ENCODE measurements at regions not wholly inside any gene's neighbourhood (a gene's known extent, or its start where the extent isn't known, plus 50 kb on each side); places are given as distances from the start of the nearest gene placed in this dataset.
A peak's percentile ranks its signal among the peaks of the same experiment; 100 is the strongest.

- H4K20me1 ChIP-seq (replicated peaks in 1 of 2; ENCODE audit: control insufficient read depth in 1 of 2, insufficient read depth in 2 of 2, low read length in 2 of 2), result no peaks in the 10 kb centered on the region
- no peak overlapping the region for H3K14ac ChIP-seq (ENCODE audit: insufficient read length)
- H3K79me2 ChIP-seq (ENCODE audit: control insufficient read depth in 1 of 2, insufficient read depth in 2 of 2, low read length in 2 of 2), result no peaks in the 10 kb centered on the region
- no peak overlapping the region for H2AFZ ChIP-seq (ENCODE audit: low read length)
- H2BK120ac ChIP-seq (replicated peaks; ENCODE audit: low read depth, low read length), result peak overlapping the region; percentile 78
- 0 out of 8 replicates have a peak overlapping the region, but pooled peaks of 1 of the 4 experiments have one; percentile 26 for H3K4me3 ChIP-seq (ENCODE audit: extremely low read depth in 1 of 4, insufficient read depth in 2 of 4, low read depth in 3 of 4, low read length in 4 of 4)
- H3K4ac ChIP-seq (replicated peaks; ENCODE audit: insufficient read length, low read depth, low read length), result no peak overlapping the region
- H2AK5ac ChIP-seq (ENCODE audit: low read depth, low read length), result no peak overlapping the region
- ChIA-PET POLR2A (ENCODE audit: partially characterized antibody) (no interaction called here), CTCF (ENCODE audit: partially characterized antibody) (no interaction called here)
- no peak overlapping the region for H4K91ac ChIP-seq (replicated peaks; ENCODE audit: insufficient read length, low read length)
- peaks cover 1 to 5% (median 3%) of the 10 kb centered on the region in 4 experiments; a peak in 3 of 7 replicates for H3K4me1 ChIP-seq (replicated peaks in 1 of 4; ENCODE audit: control insufficient read depth in 3 of 4, insufficient read depth in 4 of 4, low read length in 3 of 4)
- DNase-seq (ENCODE audit: low read depth in 1 of 2, low spot score in 2 of 2), result peak in 1 of 2 experiments; percentile 10
- H4K5ac ChIP-seq (ENCODE audit: insufficient read length, low read depth, low read length), result no peak overlapping the region
- H3K56ac ChIP-seq (replicated peaks; ENCODE audit: insufficient read length, low read depth, low read length), result no peak overlapping the region
- no peaks in the 10 kb centered on the region for H3K23me2 ChIP-seq (ENCODE audit: low read depth, low read length)
- H3K4me2 ChIP-seq (ENCODE audit: insufficient read depth in 1 of 2, low read depth in 2 of 2, low read length in 2 of 2), result peak overlapping the region in 1 of 2 experiments; percentile 25; a peak in 1 of 4 replicates
- no peak overlapping the region for H3K27ac ChIP-seq (ENCODE audit: low read depth, low read length)
- no peak for FAIRE-seq
- no peaks in the 10 kb centered on the region for H3K9me3 ChIP-seq (ENCODE audit: insufficient read depth in 2 of 2, low read depth in 1 of 2, low read length in 1 of 2)
- no peak overlapping the region for H3K18ac ChIP-seq (ENCODE audit: extremely low read depth, low read length)
- H3K79me1 ChIP-seq (ENCODE audit: low read depth, low read length), result no peaks in the 10 kb centered on the region
- no peak overlapping the region for H2BK20ac ChIP-seq (ENCODE audit: low read length)
- TF ChIP-seq, protein P1, sequence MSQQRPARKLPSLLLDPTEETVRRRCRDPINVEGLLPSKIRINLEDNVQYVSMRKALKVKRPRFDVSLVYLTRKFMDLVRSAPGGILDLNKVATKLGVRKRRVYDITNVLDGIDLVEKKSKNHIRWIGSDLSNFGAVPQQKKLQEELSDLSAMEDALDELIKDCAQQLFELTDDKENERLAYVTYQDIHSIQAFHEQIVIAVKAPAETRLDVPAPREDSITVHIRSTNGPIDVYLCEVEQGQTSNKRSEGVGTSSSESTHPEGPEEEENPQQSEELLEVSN (IDR thresholded peaks at IDR 0.05), result no peak
- TF ChIP-seq RBBP5 (IDR thresholded peaks at IDR 0.05; ENCODE audit: borderline replicate concordance, low read depth, low read length), result no peak
- H3K9ac ChIP-seq (replicated peaks in 1 of 4; ENCODE audit: extremely low read depth in 1 of 4, low read depth in 3 of 4, low read length in 3 of 4), result no peak overlapping the region; a peak in 1 of 7 replicates
- H4K8ac ChIP-seq (ENCODE audit: extremely low read depth, insufficient read depth, low read length), result no peak overlapping the region
- no peak overlapping the region for H2BK12ac ChIP-seq (ENCODE audit: low read depth, low read length)
- WGBS, 2 experiments (ENCODE audit: extremely low coverage in 1 of 2, insufficient coverage in 1 of 2, insufficient read length in 1 of 2, insufficient replicate concordance in 2 of 2, low coverage in 1 of 2, low lambda C conversion rate in 2 of 2, missing lambda C conversion rate in 1 of 2), result 82% methylated on average over 11 of the region's 11 CpGs; no CpG with 5 or more reads in 1 of the 2 experiments
- no peaks in the 10 kb centered on the region for H3K36me3 ChIP-seq (ENCODE audit: control insufficient read depth in 2 of 4, insufficient read depth in 4 of 4, low read length in 3 of 4)
- H3K27me3 ChIP-seq (replicated peaks in 1 of 4; ENCODE audit: control insufficient read depth in 3 of 4, extremely low read depth in 1 of 4, insufficient read depth in 3 of 4, low read length in 3 of 4), result no peaks in the 10 kb centered on the region
- no peak overlapping the region for H3K23ac ChIP-seq (ENCODE audit: insufficient read length)
- H2BK15ac ChIP-seq (ENCODE audit: low read length), result no peak overlapping the region
- no peak overlapping the region for H2BK5ac ChIP-seq (ENCODE audit: low read depth, low read length)
These were observed 195.4 kb downstream of the SHOX start for GRCh38 chrX:825991-826390.

Measured in H1 (cell line).